Astrocyte (in vitro differentiated cells and primary cell): ENCODE measurements at regions not wholly inside any gene's neighbourhood (a gene's known extent, or its start where the extent isn't known, plus 50 kb on each side); places are given as distances from the start of the nearest gene placed in this dataset.

Source experiments
- DNase-seq: peaks from one replicate; pipeline ENCODE4 v3.0.0-alpha.2; 2010; ENCODE audit warnings: low read depth
- FAIRE-seq: peaks from 2 replicates; lab custom pipeline; 2011; peaks lifted over from hg19 to GRCh38; lab: Jason Lieb, UNC
- H2AFZ ChIP-seq: 2 replicates; pipeline ENCODE4 v1.6.0; 2012; ENCODE audit warnings: low read depth, low read length, inconsistent platforms
- H3K27ac ChIP-seq: 2 replicates; pipeline ENCODE4 v1.5.1; 2011; ENCODE audit warnings: low read depth, low read length, inconsistent platforms
- H3K27me3 ChIP-seq: 2 replicates; pipeline ENCODE4 v1.6.0; 2011; ENCODE audit warnings: low read length, inconsistent platforms; ENCODE audit not compliant: insufficient read depth
- H3K36me3 ChIP-seq: 2 replicates; pipeline ENCODE4 v1.5.1; 2011; ENCODE audit warnings: low read length, inconsistent platforms; ENCODE audit not compliant: insufficient read depth
- H3K4me1 ChIP-seq: 2 replicates; pipeline ENCODE4 v1.5.1; 2011; ENCODE audit warnings: low read length, inconsistent platforms; ENCODE audit not compliant: insufficient read depth
- H3K4me2 ChIP-seq: 2 replicates; pipeline ENCODE4 v1.6.0; 2012; ENCODE audit warnings: low read length, inconsistent platforms
- H3K4me3 ChIP-seq: 2 replicates; pipeline ENCODE4 v1.5.1; 2011; ENCODE audit warnings: low read depth, mild to moderate bottlenecking, low read length, inconsistent platforms; ENCODE audit not compliant: insufficient read depth
- H3K79me2 ChIP-seq: 2 replicates; pipeline ENCODE4 v1.6.0; 2012; ENCODE audit warnings: mild to moderate bottlenecking, low read length, inconsistent platforms; ENCODE audit not compliant: insufficient read depth
- H3K9ac ChIP-seq: 2 replicates; pipeline ENCODE4 v1.6.0; 2012; ENCODE audit warnings: mild to moderate bottlenecking, low read length, inconsistent platforms
- H3K9me3 ChIP-seq: 2 replicates; pipeline ENCODE4 v1.5.1; 2012; ENCODE audit warnings: low read depth, mild to moderate bottlenecking, low read length, inconsistent platforms; ENCODE audit not compliant: insufficient read depth
- H4K20me1 ChIP-seq: 2 replicates; pipeline ENCODE4 v1.6.0; 2012; ENCODE audit warnings: low read length, inconsistent platforms; ENCODE audit not compliant: insufficient read depth
- H3K27ac Mint-ChIP-seq: one replicate; pipeline ENCODE4 v1.8.0; 2021; ENCODE audit warnings: mild to moderate bottlenecking, mixed read lengths; ENCODE audit not compliant: unreplicated experiment
- H3K27me3 Mint-ChIP-seq: one replicate; pipeline ENCODE4 v1.8.0; 2021; ENCODE audit warnings: low read depth, mixed read lengths; ENCODE audit not compliant: unreplicated experiment
- H3K36me3 Mint-ChIP-seq: one replicate; pipeline ENCODE4 v1.8.0; 2021; ENCODE audit warnings: low read depth, mixed read lengths; ENCODE audit not compliant: unreplicated experiment
- H3K4me1 Mint-ChIP-seq: one replicate; pipeline ENCODE4 v1.8.0; 2021; ENCODE audit warnings: low read depth, mixed read lengths; ENCODE audit not compliant: unreplicated experiment
- H3K4me3 Mint-ChIP-seq: one replicate; pipeline ENCODE4 v1.8.0; 2021; ENCODE audit warnings: mild to moderate bottlenecking, moderate library complexity, mixed read lengths; ENCODE audit not compliant: unreplicated experiment
- H3K9me3 Mint-ChIP-seq: one replicate; pipeline ENCODE4 v1.8.0; 2021; ENCODE audit warnings: mild to moderate bottlenecking, mixed read lengths; ENCODE audit not compliant: unreplicated experiment
- EZH2 ChIP-seq: IDR thresholded peaks from 2 replicates; pipeline ENCODE4 v1.6.1; 2012; ENCODE audit warnings: mild to moderate bottlenecking, low read length, inconsistent platforms; ENCODE audit not compliant: insufficient read depth
- TF ChIP-seq, protein P1 (sequence below): IDR thresholded peaks from 2 replicates; pipeline ENCODE4 v1.5.1; 2011; ENCODE audit warnings: low read depth, mild to moderate bottlenecking, inconsistent platforms, low read length, moderate library complexity; ENCODE audit not compliant: insufficient read depth

GRCh38 chr1:182303778-182304177 is 87.8 kb downstream of the GLUL start:
- H3K4me3 ChIP-seq: no peak overlapping the region
- no peaks in the 10 kb centered on the region for H3K27me3 ChIP-seq
- peaks cover 14% of the 10 kb centered on the region for H3K4me1 Mint-ChIP-seq
- no peak overlapping the region for H3K4me2 ChIP-seq
- H3K9me3 Mint-ChIP-seq: no peaks in the 10 kb centered on the region
- H3K36me3 Mint-ChIP-seq: no peaks in the 10 kb centered on the region
- H3K4me1 ChIP-seq: no peaks in the 10 kb centered on the region
- no peak overlapping the region for H3K27ac ChIP-seq
- no peaks in the 10 kb centered on the region for H3K36me3 ChIP-seq
- H3K4me3 Mint-ChIP-seq: no peak overlapping the region
- FAIRE-seq: no peak
- peaks cover 2% of the 10 kb centered on the region for H3K27me3 Mint-ChIP-seq
- TF ChIP-seq, protein P1, sequence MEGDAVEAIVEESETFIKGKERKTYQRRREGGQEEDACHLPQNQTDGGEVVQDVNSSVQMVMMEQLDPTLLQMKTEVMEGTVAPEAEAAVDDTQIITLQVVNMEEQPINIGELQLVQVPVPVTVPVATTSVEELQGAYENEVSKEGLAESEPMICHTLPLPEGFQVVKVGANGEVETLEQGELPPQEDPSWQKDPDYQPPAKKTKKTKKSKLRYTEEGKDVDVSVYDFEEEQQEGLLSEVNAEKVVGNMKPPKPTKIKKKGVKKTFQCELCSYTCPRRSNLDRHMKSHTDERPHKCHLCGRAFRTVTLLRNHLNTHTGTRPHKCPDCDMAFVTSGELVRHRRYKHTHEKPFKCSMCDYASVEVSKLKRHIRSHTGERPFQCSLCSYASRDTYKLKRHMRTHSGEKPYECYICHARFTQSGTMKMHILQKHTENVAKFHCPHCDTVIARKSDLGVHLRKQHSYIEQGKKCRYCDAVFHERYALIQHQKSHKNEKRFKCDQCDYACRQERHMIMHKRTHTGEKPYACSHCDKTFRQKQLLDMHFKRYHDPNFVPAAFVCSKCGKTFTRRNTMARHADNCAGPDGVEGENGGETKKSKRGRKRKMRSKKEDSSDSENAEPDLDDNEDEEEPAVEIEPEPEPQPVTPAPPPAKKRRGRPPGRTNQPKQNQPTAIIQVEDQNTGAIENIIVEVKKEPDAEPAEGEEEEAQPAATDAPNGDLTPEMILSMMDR: no peak
- TF ChIP-seq EZH2: no peak
- H4K20me1 ChIP-seq: no peaks in the 10 kb centered on the region
- H3K9ac ChIP-seq: no peak overlapping the region
- H3K9me3 ChIP-seq: no peaks in the 10 kb centered on the region
- DNase-seq: no peak
- no peak overlapping the region for H2AFZ ChIP-seq
- no peak overlapping the region for H3K27ac Mint-ChIP-seq
- H3K79me2 ChIP-seq: no peaks in the 10 kb centered on the region

DNA sequence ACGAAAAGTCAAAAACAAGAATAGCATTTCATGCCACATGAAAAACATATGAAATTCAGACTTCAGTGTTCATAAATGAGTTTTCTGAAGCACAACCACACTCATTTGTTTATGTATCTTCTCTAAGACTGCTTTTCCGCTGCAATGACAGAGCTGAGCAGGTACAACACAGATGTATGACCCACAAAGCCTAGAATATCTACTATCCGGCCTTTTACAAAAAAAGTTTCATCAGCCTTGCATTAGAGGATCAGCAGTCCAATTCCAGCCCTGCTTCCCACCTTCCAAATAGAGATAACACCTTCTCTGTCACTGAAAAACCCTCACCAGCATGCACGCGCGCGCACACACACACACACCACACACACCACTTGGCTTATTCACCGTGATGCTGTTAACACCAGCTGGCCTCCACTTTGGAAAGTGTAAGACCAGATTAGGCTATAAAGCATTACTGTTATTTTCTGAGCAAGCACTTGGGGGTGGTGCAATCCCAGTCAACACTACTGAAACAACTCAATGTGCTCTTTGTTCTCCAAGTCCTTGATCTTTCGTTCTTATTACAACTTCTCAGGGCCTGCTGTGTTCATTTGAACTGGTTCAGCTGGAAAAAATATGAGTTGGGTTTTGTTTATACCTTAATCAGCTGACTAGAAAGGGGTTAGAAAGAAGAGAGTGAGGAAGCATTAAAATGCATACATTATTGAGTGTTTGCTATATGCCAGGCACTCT is 90.0 kb downstream of the GLUL start:
- H3K27ac ChIP-seq: no peak overlapping the region
- H4K20me1 ChIP-seq: no peaks in the 10 kb centered on the region
- no peaks in the 10 kb centered on the region for H3K79me2 ChIP-seq
- Mint-ChIP-seq H3K4me3 (no peak overlapping the region), H3K36me3 (no peaks in the 10 kb centered on the region), H3K9me3 (no peaks in the 10 kb centered on the region), H3K27ac (no peak overlapping the region), H3K4me1 (peaks cover 14% of the 10 kb centered on the region), H3K27me3 (peaks cover 2% of the 10 kb centered on the region)
- no peak overlapping the region for H3K4me2 ChIP-seq
- H3K36me3 ChIP-seq: no peaks in the 10 kb centered on the region
- H3K4me3 ChIP-seq: no peak overlapping the region
- H3K4me1 ChIP-seq: no peaks in the 10 kb centered on the region
- TF ChIP-seq EZH2: no peak
- TF ChIP-seq, protein P1: no peak
- H3K9ac ChIP-seq: no peak overlapping the region
- no peaks in the 10 kb centered on the region for H3K27me3 ChIP-seq
- H3K9me3 ChIP-seq: no peaks in the 10 kb centered on the region
- no peak for FAIRE-seq
- no peak overlapping the region for H2AFZ ChIP-seq
- peak; percentile 34 for DNase-seq

DNA sequence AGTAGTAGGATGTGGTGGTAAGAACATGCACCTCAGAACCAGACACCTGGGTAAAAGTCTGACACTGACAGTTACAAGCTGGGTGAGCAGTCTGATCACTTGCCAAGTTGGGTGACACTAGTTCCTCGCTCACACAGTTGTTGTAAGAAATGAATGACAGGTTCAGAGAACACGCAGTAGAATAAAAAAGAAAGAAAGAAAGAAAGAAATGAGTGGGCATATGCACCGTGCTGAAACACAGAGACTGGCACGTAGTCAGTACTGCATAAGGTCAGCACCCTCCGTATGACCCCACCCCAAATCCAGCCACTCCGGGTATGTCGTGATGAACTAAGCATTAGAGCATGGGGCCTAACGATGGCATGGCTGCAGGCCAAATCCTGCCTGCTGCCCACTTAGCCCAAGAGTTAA is 90.6 kb downstream of the GLUL start:
- peaks cover 2% of the 10 kb centered on the region for H3K27me3 Mint-ChIP-seq
- Histone ChIP-seq H3K4me2 (no peak overlapping the region), H3K36me3 (no peaks in the 10 kb centered on the region), H3K79me2 (no peaks in the 10 kb centered on the region), H3K4me3 (no peak overlapping the region), H3K27ac (no peak overlapping the region), H3K4me1 (no peaks in the 10 kb centered on the region), H4K20me1 (no peaks in the 10 kb centered on the region), H3K27me3 (no peaks in the 10 kb centered on the region), H3K9ac (no peak overlapping the region), H3K9me3 (no peaks in the 10 kb centered on the region), H2AFZ (no peak overlapping the region)
- peaks cover 14% of the 10 kb centered on the region for H3K4me1 Mint-ChIP-seq
- no peak overlapping the region for H3K4me3 Mint-ChIP-seq
- H3K9me3 Mint-ChIP-seq: no peaks in the 10 kb centered on the region
- DNase-seq (no peak), FAIRE-seq (no peak)
- H3K36me3 Mint-ChIP-seq: no peaks in the 10 kb centered on the region
- TF ChIP-seq, protein P1: no peak
- TF ChIP-seq EZH2: no peak
- H3K27ac Mint-ChIP-seq: no peak overlapping the region
